GM12864 (cell line): ENCODE measurements at regions not wholly inside any gene's neighbourhood (a gene's known extent, or its start where the extent isn't known, plus 50 kb on each side); places are given as distances from the start of the nearest gene placed in this dataset.

Source experiments
- DNase-seq: peaks from one replicate; pipeline ENCODE4 v3.0.0-alpha.2; 2011; ENCODE audit warnings: low read depth
- H3K4me3 ChIP-seq: 2 replicates; pipeline ENCODE4 v1.5.1; 2011; ENCODE audit warnings: mild to moderate bottlenecking, low read depth, low read length, control low read depth
- CTCF ChIP-seq: IDR thresholded peaks from 2 replicates; pipeline ENCODE4 v1.5.1; 2011; ENCODE audit warnings: low read depth, mild to moderate bottlenecking, moderate library complexity, low read length, control low read depth, inconsistent platforms; ENCODE audit errors: missing control alignments

DNA sequence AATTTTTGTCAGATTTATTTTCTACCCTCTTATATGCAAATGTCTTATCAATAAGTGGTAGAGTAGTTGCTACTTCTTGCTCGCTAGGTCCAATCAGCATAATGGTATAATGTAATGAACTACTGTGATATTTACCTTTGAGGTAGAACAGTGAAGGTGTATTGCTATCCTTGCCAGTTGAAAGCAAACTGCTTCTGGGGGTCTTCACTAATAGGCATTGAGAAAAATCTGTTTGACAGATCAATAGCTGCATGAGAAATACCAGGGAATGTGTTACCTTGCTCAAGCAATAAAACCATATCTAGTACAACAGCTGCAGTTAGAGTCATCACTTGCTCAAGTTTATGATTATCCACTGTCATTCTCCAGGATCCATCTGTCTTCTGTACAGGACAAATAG, 50.1 kb upstream of the EFEMP1 start:
- no peak for DNase-seq
- no peak for TF ChIP-seq CTCF
- H3K4me3 ChIP-seq: no peak overlapping the region

DNA sequence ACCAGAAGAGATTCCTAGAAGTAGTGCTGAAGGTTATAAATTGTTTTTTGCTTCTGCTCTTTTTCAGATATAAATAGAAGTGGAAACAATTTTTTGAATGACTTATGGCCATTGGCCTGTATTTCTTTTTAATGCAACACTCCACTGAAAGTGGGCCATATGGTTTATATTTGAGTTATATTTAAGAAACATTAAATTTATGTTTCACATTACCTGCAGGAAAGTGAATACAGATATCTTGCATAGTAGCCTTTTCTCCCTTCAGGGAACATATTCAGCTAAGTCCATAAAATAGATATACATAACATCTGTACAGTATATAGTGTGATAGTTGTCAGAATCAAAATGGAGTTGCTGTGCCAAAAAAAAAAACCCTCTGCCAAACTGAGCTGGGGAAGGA, 53.1 kb upstream of the EFEMP1 start:
- DNase-seq: no peak
- H3K4me3 ChIP-seq: no peak overlapping the region
- no peak for TF ChIP-seq CTCF

DNA sequence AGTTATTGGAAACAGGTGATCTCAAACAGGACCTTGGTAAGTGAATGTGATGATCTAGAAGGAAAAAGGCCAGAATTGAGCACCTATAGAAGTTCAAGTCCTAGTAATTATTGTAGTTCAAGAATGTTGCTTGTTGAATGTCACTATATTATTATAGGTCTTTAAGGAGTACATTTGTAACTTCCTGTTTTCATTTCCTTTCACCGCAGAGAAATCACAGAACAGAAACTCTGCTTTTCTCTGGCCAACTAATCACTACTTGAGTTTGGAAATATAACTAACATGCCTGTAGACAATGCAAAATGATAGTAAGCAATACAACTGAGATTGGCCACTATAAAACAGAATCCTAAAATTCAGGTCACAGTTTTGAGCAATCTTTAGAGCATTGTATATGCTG, 61.8 kb upstream of the EFEMP1 start:
- no peak overlapping the region for H3K4me3 ChIP-seq
- no peak for TF ChIP-seq CTCF
- DNase-seq: peak; percentile 22

- H3K4me3 ChIP-seq: no peak overlapping the region
- no peak for DNase-seq
- TF ChIP-seq CTCF: no peak
These were observed 62.4 kb upstream of the EFEMP1 start for GRCh38 chr2:55986001-55986400.

- no peak overlapping the region for H3K4me3 ChIP-seq
- no peak for TF ChIP-seq CTCF
- DNase-seq: no peak
These were observed 63.3 kb upstream of the EFEMP1 start for GRCh38 chr2:55986700-55987440.

DNA sequence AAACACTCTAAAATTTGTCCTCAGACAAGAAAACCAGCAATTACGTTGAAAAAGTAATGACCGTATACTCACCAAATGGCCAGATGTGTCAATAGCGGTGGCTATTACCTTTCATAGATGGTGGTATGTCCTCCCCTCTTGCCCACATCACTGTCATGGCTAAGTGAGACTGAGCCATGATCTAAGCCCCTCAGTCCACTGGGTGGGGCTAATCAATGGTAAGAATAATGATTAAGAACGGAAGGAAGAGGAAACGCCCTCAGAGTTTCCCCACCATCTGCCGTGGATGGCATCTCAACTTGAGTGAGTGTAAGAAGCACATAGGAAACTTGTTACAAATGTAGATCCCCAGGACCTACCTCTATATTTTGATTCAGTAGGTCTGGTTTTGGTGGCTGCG, 65.8 kb upstream of the EFEMP1 start:
- TF ChIP-seq CTCF: no peak
- no peak for DNase-seq
- H3K4me3 ChIP-seq: no peak overlapping the region

DNA sequence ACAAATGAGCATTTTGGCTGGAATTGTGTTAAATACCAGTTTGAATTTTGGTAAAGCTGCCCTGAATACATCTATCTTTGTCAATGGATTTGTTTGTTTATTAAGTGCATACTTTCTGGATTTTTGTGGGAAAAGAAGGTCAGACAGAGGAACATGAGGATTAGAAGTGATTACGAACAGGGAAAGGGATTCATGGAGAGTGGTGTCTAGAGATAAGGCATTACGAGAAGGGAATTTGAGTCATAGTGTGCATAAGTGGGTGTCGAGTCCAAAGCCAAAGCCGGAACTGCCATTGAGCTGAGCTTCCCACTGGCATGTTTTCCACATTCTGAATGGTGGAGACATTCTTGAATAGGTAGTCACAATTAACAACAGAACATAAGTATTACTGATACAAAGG, 68.9 kb upstream of the EFEMP1 start:
- no peak overlapping the region for H3K4me3 ChIP-seq
- no peak for TF ChIP-seq CTCF
- no peak for DNase-seq
